CD4-positive, alpha-beta T cell (primary cell): ENCODE measurements at regions not wholly inside any gene's neighbourhood (a gene's known extent, or its start where the extent isn't known, plus 50 kb on each side); places are given as distances from the start of the nearest gene placed in this dataset.

Experiments
- ATAC-seq: fragments of 200-7000 bp; cut with Tn5 transposase; one replicate; pipeline ENCODE4 v1.10.0; 2022; ENCODE audit warnings: mild to moderate bottlenecking; ENCODE audit not compliant: poor library complexity
- CTCF ChIA-PET: fragments of 350-600 bp; sonication (Branson Sonifier 250); formaldehyde crosslinking; loops from one replicate; lab custom pipeline; 2021; ENCODE audit warnings: antibody characterized with exemption, inconsistent platforms; lab: Charles Lee
- POLR2A ChIA-PET: fragments of 350-600 bp; sonication (Branson Sonifier 250); formaldehyde crosslinking; loops from one replicate; lab custom pipeline; 2021; ENCODE audit warnings: antibody characterized with exemption, inconsistent platforms; lab: Charles Lee
- DNase-seq, 14 experiments: peaks; one replicate each; pipeline ENCODE4 v3.0.0-alpha.2; 2013 to 2020; ENCODE audit warnings: mixed read lengths in 2 of 14
- H3K27ac ChIP-seq, 2 donors: one replicate each; pipeline versions ENCODE4 v1.5.1 to v1.7.0; 2013; ENCODE audit warnings: low read length in 2 of 2, low read depth in 1 of 2, mild to moderate bottlenecking in 1 of 2
- H3K27me3 ChIP-seq, 2 experiments: 1 replicate in 1 of 2; 2 replicates in 1 of 2; pipeline versions ENCODE4 v1.6.1 to v1.7.0; 2013; ENCODE audit warnings: low read length in 2 of 2, control low read depth in 1 of 2, mild to moderate bottlenecking in 1 of 2, moderate library complexity in 1 of 2; ENCODE audit not compliant: insufficient read depth in 2 of 2, control insufficient read depth in 1 of 2
- H3K36me3 ChIP-seq: one replicate; pipeline ENCODE4 v1.6.1; 2013; ENCODE audit warnings: low read length, control low read depth; ENCODE audit not compliant: insufficient read depth
- H3K4me1 ChIP-seq: one replicate; pipeline ENCODE4 v1.6.1; 2013; ENCODE audit warnings: low read length, control low read depth; ENCODE audit not compliant: insufficient read depth
- H3K4me3 ChIP-seq: one replicate; pipeline ENCODE4 v1.5.1; 2013; ENCODE audit warnings: mild to moderate bottlenecking, low read length, moderate library complexity
- H3K9me3 ChIP-seq, 2 experiments: 1 replicate in 1 of 2; 2 replicates in 1 of 2; pipeline versions ENCODE4 v1.6.1 to v1.7.0; 2013; ENCODE audit warnings: low read length in 2 of 2, mild to moderate bottlenecking in 2 of 2, control low read depth in 1 of 2, moderate library complexity in 1 of 2; ENCODE audit not compliant: control insufficient read depth in 1 of 2, insufficient read depth in 1 of 2
- H3K27ac Mint-ChIP-seq: one replicate; pipeline ENCODE4 v1.8.0; 2020; ENCODE audit warnings: mixed read lengths
- H3K27me3 Mint-ChIP-seq: one replicate; pipeline ENCODE4 v1.8.0; 2021; ENCODE audit warnings: mixed read lengths
- H3K36me3 Mint-ChIP-seq: one replicate; pipeline ENCODE4 v1.8.0; 2021; ENCODE audit warnings: low read depth, mixed read lengths
- H3K4me1 Mint-ChIP-seq: one replicate; pipeline ENCODE4 v1.8.0; 2021; ENCODE audit warnings: low read depth, mixed read lengths
- H3K4me3 Mint-ChIP-seq: one replicate; pipeline ENCODE4 v1.8.0; 2020; ENCODE audit warnings: mild to moderate bottlenecking, mixed read lengths
- H3K9me3 Mint-ChIP-seq: one replicate; pipeline ENCODE4 v1.8.0; 2020; ENCODE audit warnings: mixed read lengths
- intact Hi-C, 2 experiments: fragments of 100-400 bp; cut with DNase I in 1 of 2; cut with micrococcal nuclease in 1 of 2; formaldehyde crosslinking; loops; one replicate each; pipeline versions ENCODE4 v1.15.1 to v1.9.0; 2023 to 2025; cut with DNase I, micrococcal nuclease
- TF ChIP-seq, protein P1 (sequence below): fragments of 200-600 bp; IDR thresholded peaks from one replicate; pipeline ENCODE4 v1.8.0; 2022; ENCODE audit warnings: antibody characterized with exemption, mild to moderate bottlenecking

- intact Hi-C loops, result no loop called here
- H3K4me3 Mint-ChIP-seq, result peak overlapping the region; percentile 73
- peaks cover 91% of the 10 kb centered on the region for H3K4me1 Mint-ChIP-seq
- no peaks in the 10 kb centered on the region for H3K27me3 ChIP-seq
- TF ChIP-seq, protein P1, sequence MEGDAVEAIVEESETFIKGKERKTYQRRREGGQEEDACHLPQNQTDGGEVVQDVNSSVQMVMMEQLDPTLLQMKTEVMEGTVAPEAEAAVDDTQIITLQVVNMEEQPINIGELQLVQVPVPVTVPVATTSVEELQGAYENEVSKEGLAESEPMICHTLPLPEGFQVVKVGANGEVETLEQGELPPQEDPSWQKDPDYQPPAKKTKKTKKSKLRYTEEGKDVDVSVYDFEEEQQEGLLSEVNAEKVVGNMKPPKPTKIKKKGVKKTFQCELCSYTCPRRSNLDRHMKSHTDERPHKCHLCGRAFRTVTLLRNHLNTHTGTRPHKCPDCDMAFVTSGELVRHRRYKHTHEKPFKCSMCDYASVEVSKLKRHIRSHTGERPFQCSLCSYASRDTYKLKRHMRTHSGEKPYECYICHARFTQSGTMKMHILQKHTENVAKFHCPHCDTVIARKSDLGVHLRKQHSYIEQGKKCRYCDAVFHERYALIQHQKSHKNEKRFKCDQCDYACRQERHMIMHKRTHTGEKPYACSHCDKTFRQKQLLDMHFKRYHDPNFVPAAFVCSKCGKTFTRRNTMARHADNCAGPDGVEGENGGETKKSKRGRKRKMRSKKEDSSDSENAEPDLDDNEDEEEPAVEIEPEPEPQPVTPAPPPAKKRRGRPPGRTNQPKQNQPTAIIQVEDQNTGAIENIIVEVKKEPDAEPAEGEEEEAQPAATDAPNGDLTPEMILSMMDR, result no peak
- peaks cover 37% of the 10 kb centered on the region for H3K4me1 ChIP-seq
- ChIA-PET CTCF (interaction anchor here (0.7 to 1.4 kb wide), 2 partner anchors 9 to 50 kb away, joined by 3 read pairs; no protein-coding TSS in a partner anchor), POLR2A (interaction anchor here (0.5 to 1.7 kb wide), 4 partner anchors 28 to 247 kb away, joined by 3 to 4 read pairs (median 3); no protein-coding TSS in a partner anchor)
- no peaks in the 10 kb centered on the region for H3K9me3 Mint-ChIP-seq
- ATAC-seq (no peak), DNase-seq (peak in 1 of 14 experiments; percentile 19)
- H3K36me3 ChIP-seq, result no peaks in the 10 kb centered on the region
- H3K4me3 ChIP-seq, result no peak overlapping the region
- peaks cover 59% of the 10 kb centered on the region for H3K36me3 Mint-ChIP-seq
- H3K27me3 Mint-ChIP-seq, result no peaks in the 10 kb centered on the region
- peaks cover 0 to under 1% of the 10 kb centered on the region in 2 experiments for H3K9me3 ChIP-seq
- no peak overlapping the region for H3K27ac ChIP-seq
- H3K27ac Mint-ChIP-seq, result peak overlapping the region; percentile 99
These were observed 196.4 kb upstream of the FOXN3 start for GRCh38 chr14:89613260-89614008.

- Mint-ChIP-seq H3K27ac (no peak overlapping the region), H3K4me3 (peak overlapping the region; percentile 57), H3K36me3 (peaks cover 57% of the 10 kb centered on the region), H3K9me3 (no peaks in the 10 kb centered on the region), H3K4me1 (peaks cover 77% of the 10 kb centered on the region), H3K27me3 (no peaks in the 10 kb centered on the region)
- TF ChIP-seq, protein P1, result no peak
- CTCF ChIA-PET, result no interaction called here
- Histone ChIP-seq H3K9me3 (peaks cover 0 to 4% of the 10 kb centered on the region in 2 experiments), H3K27ac (no peak overlapping the region), H3K36me3 (peaks cover 2% of the 10 kb centered on the region), H3K4me3 (no peak overlapping the region), H3K27me3 (no peaks in the 10 kb centered on the region), H3K4me1 (peaks cover 29% of the 10 kb centered on the region)
- no peak for DNase-seq
- POLR2A ChIA-PET, result interaction anchor here (1.5 to 1.6 kb wide), 2 partner anchors 9 to 111 kb away, joined by 4 to 8 read pairs; no protein-coding TSS in a partner anchor
- intact Hi-C loops, result no loop called here
- no peak for ATAC-seq
These were observed 192.6 kb upstream of the FOXN3 start for GRCh38 chr14:89609500-89610100.

GRCh38 chr14:89607453-89607852 is 190.4 kb upstream of the FOXN3 start:
- ChIA-PET CTCF (no interaction called here), POLR2A (no interaction called here)
- TF ChIP-seq, protein P1, result no peak
- no peak overlapping the region for H3K4me3 ChIP-seq
- peaks cover 0 to 7% of the 10 kb centered on the region in 2 experiments for H3K9me3 ChIP-seq
- no peaks in the 10 kb centered on the region for H3K27me3 Mint-ChIP-seq
- no peak overlapping the region for H3K27ac ChIP-seq
- peaks cover 2% of the 10 kb centered on the region for H3K36me3 ChIP-seq
- H3K9me3 Mint-ChIP-seq, result no peaks in the 10 kb centered on the region
- ATAC-seq (no peak), DNase-seq (no peak)
- H3K27me3 ChIP-seq, result no peaks in the 10 kb centered on the region
- peaks cover 74% of the 10 kb centered on the region for H3K4me1 Mint-ChIP-seq
- H3K27ac Mint-ChIP-seq, result no peak overlapping the region
- peaks cover 71% of the 10 kb centered on the region for H3K36me3 Mint-ChIP-seq
- no peak overlapping the region for H3K4me3 Mint-ChIP-seq
- intact Hi-C loops, result no loop called here
- peaks cover 18% of the 10 kb centered on the region for H3K4me1 ChIP-seq
